ENCODE measurements at regions not wholly inside any gene's neighbourhood (a gene's known extent, or its start where the extent isn't known, plus 50 kb on each side); places are given as distances from the start of the nearest gene placed in this dataset.
"Not testable (repeated sequence)": the region's sequence is repeated elsewhere in the genome, so short reads cannot be mapped to it uniquely, and the experiment has no call there.

DNA sequence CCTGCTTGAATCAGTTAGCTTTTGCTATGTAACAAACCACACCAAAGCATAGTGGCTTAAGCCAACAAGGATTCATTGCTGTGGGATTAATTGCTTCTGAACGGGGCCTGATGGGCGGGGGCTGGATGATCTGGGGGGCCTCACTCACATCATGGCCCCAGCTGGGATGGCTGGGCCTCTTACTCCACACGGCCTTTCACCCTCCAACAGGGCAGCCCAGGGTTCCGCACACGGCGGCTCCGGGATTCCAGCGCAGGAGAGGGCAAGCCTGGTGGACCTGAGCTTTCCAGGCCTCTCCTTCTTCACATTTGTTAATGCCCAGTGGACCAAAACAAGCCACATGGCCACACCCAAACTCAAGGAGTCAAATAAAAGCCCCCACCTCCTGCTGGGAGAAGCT, 86.3 kb upstream of the PHLPP1 start:
- no peak for DNase-seq

DNA sequence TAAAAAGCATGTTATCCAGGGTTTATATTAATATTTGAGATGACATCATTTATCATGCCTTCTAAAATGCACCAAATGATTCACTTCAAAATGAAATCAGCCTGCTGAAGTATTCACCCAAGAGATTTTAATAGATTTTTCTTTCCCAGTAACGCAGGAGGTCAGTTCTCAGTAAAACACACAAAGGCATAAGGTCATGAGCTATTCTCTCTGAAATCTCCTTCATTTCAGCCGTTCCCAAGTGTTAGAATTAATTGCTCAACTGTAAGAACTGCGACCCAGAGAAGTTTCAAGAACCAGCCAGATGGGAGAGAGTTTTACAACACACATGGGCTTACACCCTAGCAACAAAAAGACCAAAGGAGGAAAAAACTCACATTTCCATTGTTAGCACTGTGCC, 84.2 kb upstream of the PHLPP1 start:
- no peak for DNase-seq

- no peak for DNase-seq
Measured at GRCh38 chr18:62632788-62633455, 82.4 kb upstream of the PHLPP1 start.

GRCh38 chr18:62634458-62634857, 80.9 kb upstream of the PHLPP1 start:
- no peak for DNase-seq

- no peak for DNase-seq
Measured at GRCh38 chr18:62634979-62635630, 80.2 kb upstream of the PHLPP1 start.

- no peak for DNase-seq
Measured at GRCh38 chr18:62637403-62637802, 77.9 kb upstream of the PHLPP1 start.

DNA sequence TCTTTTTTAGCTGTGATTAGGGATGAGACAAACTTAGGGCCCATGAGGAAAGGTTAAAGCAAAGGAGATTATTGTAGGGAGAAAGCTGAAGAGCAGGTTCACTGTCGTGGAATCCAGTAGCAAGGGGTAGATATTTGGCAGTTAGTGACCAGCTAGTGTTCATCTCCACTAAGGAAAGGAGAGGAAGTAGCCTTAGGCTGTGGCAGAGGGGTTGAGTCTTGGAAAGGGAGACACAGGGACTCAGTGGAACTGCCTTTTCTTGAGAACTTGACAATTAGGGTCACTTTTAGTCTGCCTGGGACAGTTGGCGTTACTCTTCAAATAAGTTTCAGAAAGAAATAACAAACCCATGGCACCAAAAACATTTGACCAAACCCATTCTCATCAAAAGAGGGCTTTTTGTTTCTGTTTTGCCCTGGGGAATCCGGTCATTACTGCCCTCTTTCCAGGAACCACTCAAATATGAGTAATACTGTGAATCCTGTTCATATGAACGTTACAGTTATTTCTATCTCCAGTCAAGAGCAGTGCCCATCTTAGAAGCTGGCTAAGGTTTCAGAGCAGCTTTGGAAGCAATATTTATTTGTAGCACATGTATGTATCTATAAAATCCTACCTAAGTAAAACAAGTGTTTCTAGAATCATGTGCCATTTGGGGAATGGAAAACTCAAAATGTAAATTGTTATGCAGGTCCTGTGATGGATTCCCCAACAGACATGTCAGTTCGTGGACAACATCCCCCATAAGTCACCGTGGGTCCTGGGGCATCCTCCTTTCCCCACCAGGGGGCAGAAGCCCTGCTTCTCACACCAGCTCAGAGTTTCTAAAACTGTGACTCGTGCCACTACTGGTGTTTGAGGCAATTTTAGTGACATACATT, 77.3 kb upstream of the PHLPP1 start:
- DNase-seq, result no peak

DNA sequence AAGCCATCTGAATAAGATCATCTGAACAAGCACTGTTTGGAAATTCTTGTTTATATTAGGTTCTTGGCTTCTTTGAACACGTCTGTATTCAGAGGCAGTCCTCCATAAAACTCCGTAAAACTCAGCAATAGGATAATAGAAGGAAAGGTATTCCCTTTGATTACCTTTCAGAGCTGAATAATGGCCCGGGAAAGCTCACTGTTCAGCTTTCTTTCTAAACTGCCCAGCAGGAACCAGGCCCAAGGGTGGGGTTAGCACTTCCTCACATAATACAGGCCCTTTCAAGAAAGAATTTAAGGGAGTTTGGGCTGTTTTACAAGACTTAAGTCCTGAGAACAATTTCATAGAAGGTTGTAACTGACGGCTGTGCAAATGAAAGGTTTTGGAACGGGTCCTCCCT, 72.2 kb upstream of the PHLPP1 start:
- no peak for DNase-seq

- no peak for DNase-seq
Measured at GRCh38 chr18:62644773-62645172, 70.6 kb upstream of the PHLPP1 start.

GRCh38 chr18:62647179-62647578, 68.2 kb upstream of the PHLPP1 start:
- DNase-seq, result no peak

- DNase-seq, result no peak
Measured at GRCh38 chr18:62648045-62648678, 67.2 kb upstream of the PHLPP1 start.

DNA sequence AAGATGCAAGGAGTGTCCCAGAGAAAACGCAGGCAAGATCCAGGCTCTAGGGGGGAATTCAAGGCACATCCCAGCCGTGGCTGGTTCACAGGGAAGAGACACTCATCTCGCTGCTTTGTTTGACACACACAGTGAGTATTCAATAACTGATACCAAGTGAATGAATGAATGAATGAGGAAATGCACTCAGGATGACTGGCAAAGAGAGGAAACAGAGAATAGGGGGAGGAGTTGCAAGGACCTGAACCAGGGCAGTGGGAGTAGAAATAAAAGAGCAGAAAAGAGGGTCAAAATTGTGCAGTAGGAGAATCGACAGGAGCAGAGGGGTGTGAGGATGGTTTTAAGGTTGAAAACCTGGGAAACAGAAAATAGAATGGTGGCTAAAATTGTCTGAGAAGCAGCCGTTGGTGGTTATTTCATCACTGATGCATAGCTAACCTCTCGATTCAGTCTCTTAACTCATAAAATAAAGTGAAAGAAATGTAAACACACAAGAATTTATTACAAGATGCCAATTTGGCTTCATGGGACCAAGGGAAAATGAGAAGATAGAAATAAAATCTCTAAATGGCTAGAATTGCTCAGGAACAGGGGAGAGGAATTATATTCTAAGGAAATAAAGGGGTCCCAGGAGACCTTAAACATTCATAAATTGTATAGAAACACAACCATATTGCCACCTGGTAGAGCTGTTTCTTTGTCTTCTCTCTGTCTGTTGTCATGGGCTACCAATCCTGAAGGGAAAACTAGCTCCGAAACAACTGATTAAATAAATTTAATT, 63.9 kb upstream of the PHLPP1 start:
- DNase-seq, result no peak

GRCh38 chr18:62652057-62652629, 63.2 kb upstream of the PHLPP1 start:
- not testable (repeated sequence) for DNase-seq

GRCh38 chr18:62655520-62656219, 59.7 kb upstream of the PHLPP1 start:
- no peak for DNase-seq

DNA sequence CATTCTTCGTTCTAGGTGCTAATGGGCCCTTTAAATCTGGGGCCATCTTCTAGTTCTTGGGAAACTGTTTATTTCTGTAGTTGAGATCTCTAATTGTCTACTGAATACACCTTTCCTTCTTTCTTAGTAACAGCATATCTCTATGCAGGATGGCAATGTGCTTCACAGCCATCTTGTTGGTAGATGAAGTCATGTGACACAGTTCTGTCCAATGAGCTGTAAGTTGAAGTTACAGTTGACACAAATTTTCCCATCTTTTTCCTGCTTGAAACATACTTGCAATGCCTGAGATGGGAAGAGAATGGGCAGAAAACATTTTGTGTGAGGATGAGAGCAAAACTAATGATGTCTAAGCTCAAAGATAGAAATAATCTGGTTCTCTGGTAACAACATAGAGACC, 57.3 kb upstream of the PHLPP1 start:
- DNase-seq, result no peak

- DNase-seq, result no peak
Measured at GRCh38 chr18:62659698-62660097, 55.6 kb upstream of the PHLPP1 start.

DNA sequence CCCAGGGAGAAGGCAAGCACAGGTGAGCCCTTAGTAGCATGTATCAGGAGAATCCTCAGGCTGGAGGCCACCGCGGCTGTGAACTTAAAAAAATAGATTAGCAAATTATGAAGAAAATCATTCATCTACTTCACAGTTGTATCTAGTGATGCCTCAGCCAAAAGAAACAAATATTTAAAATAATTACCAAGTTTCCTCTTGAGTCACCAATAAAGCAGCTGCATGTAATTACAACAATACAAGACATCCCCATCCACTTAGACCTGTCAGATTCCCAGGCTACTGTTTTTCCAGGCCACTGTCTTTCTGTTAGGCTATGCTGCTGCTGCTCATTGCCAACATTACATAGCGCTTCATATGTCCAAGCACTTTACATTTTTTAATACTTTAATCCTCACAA, 54.6 kb upstream of the PHLPP1 start:
- peak; percentile 35 for DNase-seq

DNA sequence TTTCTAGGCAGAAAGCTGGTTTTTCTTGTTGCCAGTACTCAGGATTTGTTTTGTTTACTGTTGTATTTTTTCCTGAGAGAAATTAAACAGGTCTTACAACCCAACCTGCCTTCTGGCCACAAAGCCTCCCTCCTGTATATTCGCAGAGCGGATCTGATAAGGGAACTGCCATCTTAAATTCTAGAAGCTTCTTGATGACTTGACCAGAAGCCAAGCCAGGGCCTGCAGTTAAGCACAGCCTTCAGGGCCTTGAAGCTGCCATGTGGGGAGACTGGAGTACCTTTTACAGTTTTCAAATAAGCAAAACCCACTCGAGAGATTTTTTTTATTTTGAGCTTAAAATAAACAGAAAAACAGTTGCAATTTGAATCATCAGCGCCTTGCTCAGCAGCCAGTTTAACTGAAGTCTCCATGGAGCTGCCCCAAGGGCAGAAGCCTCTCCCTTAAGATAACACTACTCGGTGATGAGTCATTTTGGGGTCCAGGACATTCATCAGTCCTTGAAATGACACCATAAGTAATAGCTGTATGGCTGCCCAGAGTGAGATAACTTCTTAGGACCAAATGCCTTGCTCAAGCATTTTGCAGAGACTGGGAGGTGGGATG, 51.5 kb upstream of the PHLPP1 start:
- DNase-seq, result peak; percentile 89

DNA sequence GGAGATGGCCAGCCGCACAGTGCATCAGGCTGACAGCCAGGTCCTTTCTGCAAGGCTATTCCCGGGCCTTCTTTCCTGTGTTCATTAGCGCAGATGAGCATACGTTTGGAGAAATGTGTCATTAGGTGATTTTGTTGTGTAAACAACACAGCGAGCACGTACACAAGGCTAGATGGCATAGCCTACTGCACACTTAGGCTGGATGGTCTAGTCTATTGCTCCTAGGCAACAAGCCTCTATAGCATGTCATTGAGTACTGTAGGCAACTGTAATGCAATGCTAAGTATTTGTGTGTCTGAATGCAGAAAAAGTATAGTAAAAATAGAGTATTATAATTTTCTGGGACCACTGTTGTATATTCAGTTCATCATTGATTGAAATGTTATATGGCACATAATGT, 50.9 kb upstream of the PHLPP1 start:
- DNase-seq, result no peak

- DNase-seq, result no peak
Measured at GRCh38 chr18:62665188-62665587, 50.2 kb upstream of the PHLPP1 start.

Measured in fibroblast of skin of back (primary cell).